HEK293T (cell line): ENCODE measurements at regions not wholly inside any gene's neighbourhood (a gene's known extent, or its start where the extent isn't known, plus 50 kb on each side); places are given as distances from the start of the nearest gene placed in this dataset.

Source experiments
- ARNT ChIP-seq: fragments of 450-650 bp; IDR thresholded peaks from 2 replicates; pipeline ENCODE4 v1.6.1; 2017; ENCODE audit warnings: mild to moderate bottlenecking
- ELF4 ChIP-seq: fragments of 450-650 bp; IDR thresholded peaks from 2 replicates; pipeline ENCODE4 v1.6.1; 2017; ENCODE audit warnings: antibody characterized with exemption
- SP1 ChIP-seq: fragments of 450-650 bp; IDR thresholded peaks from 2 replicates; pipeline ENCODE4 v1.6.1; 2017
- TARDBP ChIP-seq: fragments of 450-650 bp; IDR thresholded peaks from 2 replicates; pipeline ENCODE4 v1.6.1; 2016

GRCh38 chr3:39559543-39559942 lies 92.1 kb downstream of the MOBP start:
- no peak for TF ChIP-seq SP1
- TF ChIP-seq ELF4 = no peak
- TF ChIP-seq TARDBP = no peak
- no peak for TF ChIP-seq ARNT
